ENCODE measurements at regions not wholly inside any gene's neighbourhood (a gene's known extent, or its start where the extent isn't known, plus 50 kb on each side); places are given as distances from the start of the nearest gene placed in this dataset.

- intact Hi-C loops (cut with DNase I, micrococcal nuclease), result no loop called here
- Mint-ChIP-seq H3K27ac (no peak overlapping the region), H3K27me3 (no peaks in the 10 kb centered on the region), H3K36me3 (ENCODE audit: low read depth) (no peaks in the 10 kb centered on the region), H3K4me1 (ENCODE audit: low read depth) (peaks cover 14% of the 10 kb centered on the region), H3K4me3 (no peak overlapping the region), H3K9me3 (no peaks in the 10 kb centered on the region)
- H3K27ac ChIP-seq (ENCODE audit: low read depth in 1 of 2, low read length in 2 of 2), result no peak overlapping the region
- no peak for ATAC-seq (ENCODE audit: poor library complexity)
- no peaks in the 10 kb centered on the region for H3K9me3 ChIP-seq (ENCODE audit: control insufficient read depth in 1 of 2, insufficient read depth in 1 of 2, low read length in 2 of 2)
- ChIA-PET CTCF (no interaction called here), POLR2A (no interaction called here)
- no peak overlapping the region for H3K4me3 ChIP-seq (ENCODE audit: low read length)
- H3K27me3 ChIP-seq (ENCODE audit: control insufficient read depth in 1 of 2, insufficient read depth in 2 of 2, low read length in 2 of 2), result no peaks in the 10 kb centered on the region
- no peaks in the 10 kb centered on the region for H3K4me1 ChIP-seq (ENCODE audit: insufficient read depth, low read length)
- no peak for TF ChIP-seq CTCF (IDR thresholded peaks at IDR 0.05)
- H3K36me3 ChIP-seq (ENCODE audit: insufficient read depth, low read length), result no peaks in the 10 kb centered on the region
- no peak for DNase-seq
Observed at GRCh38 chr12:62166525-62166924, 93.7 kb upstream of the USP15 start.

GRCh38 chr12:62168411-62168810 is 91.8 kb upstream of the USP15 start:
- Mint-ChIP-seq H3K27ac (no peak overlapping the region), H3K27me3 (no peaks in the 10 kb centered on the region), H3K9me3 (no peaks in the 10 kb centered on the region), H3K4me1 (ENCODE audit: low read depth) (no peaks in the 10 kb centered on the region), H3K4me3 (no peak overlapping the region), H3K36me3 (ENCODE audit: low read depth) (no peaks in the 10 kb centered on the region)
- intact Hi-C loops (cut with DNase I, micrococcal nuclease), result no loop called here
- Histone ChIP-seq H3K9me3 (ENCODE audit: control insufficient read depth in 1 of 2, insufficient read depth in 1 of 2, low read length in 2 of 2) (no peaks in the 10 kb centered on the region), H3K27ac (ENCODE audit: low read depth in 1 of 2, low read length in 2 of 2) (no peak overlapping the region), H3K27me3 (ENCODE audit: control insufficient read depth in 1 of 2, insufficient read depth in 2 of 2, low read length in 2 of 2) (no peaks in the 10 kb centered on the region), H3K36me3 (ENCODE audit: insufficient read depth, low read length) (no peaks in the 10 kb centered on the region), H3K4me3 (ENCODE audit: low read length) (no peak overlapping the region), H3K4me1 (ENCODE audit: insufficient read depth, low read length) (no peaks in the 10 kb centered on the region)
- ChIA-PET POLR2A (no interaction called here), CTCF (no interaction called here)
- ATAC-seq (ENCODE audit: poor library complexity), result no peak
- TF ChIP-seq CTCF (IDR thresholded peaks at IDR 0.05), result no peak
- no peak for DNase-seq

- TF ChIP-seq CTCF (IDR thresholded peaks at IDR 0.05), result no peak
- ATAC-seq (ENCODE audit: poor library complexity) (no peak), DNase-seq (no peak)
- Mint-ChIP-seq H3K4me3 (no peak overlapping the region), H3K27me3 (no peaks in the 10 kb centered on the region), H3K4me1 (ENCODE audit: low read depth) (no peaks in the 10 kb centered on the region), H3K36me3 (ENCODE audit: low read depth) (no peaks in the 10 kb centered on the region), H3K9me3 (no peaks in the 10 kb centered on the region), H3K27ac (no peak overlapping the region)
- Histone ChIP-seq H3K4me1 (ENCODE audit: insufficient read depth, low read length) (no peaks in the 10 kb centered on the region), H3K4me3 (ENCODE audit: low read length) (no peak overlapping the region), H3K9me3 (ENCODE audit: control insufficient read depth in 1 of 2, insufficient read depth in 1 of 2, low read length in 2 of 2) (no peaks in the 10 kb centered on the region), H3K27ac (ENCODE audit: low read depth in 1 of 2, low read length in 2 of 2) (no peak overlapping the region), H3K27me3 (ENCODE audit: control insufficient read depth in 1 of 2, insufficient read depth in 2 of 2, low read length in 2 of 2) (no peaks in the 10 kb centered on the region), H3K36me3 (ENCODE audit: insufficient read depth, low read length) (no peaks in the 10 kb centered on the region)
- CTCF ChIA-PET, result interaction anchor here (0.6 to 0.9 kb wide), 2 partner anchors 10 to 67 kb away, joined by 3 read pairs; no protein-coding TSS in a partner anchor
- POLR2A ChIA-PET, result no interaction called here
- intact Hi-C loops (cut with DNase I, micrococcal nuclease), result no loop called here
Observed at GRCh38 chr12:62170241-62170640, 90.0 kb upstream of the USP15 start.
